Muscle of arm (tissue), 1 donor: ENCODE measurements at regions not wholly inside any gene's neighbourhood (a gene's known extent, or its start where the extent isn't known, plus 50 kb on each side); places are given as distances from the start of the nearest gene placed in this dataset.

Experiments used
- DNase-seq: peaks from one replicate; pipeline ENCODE4 v3.0.0-alpha.2; 2013

DNA sequence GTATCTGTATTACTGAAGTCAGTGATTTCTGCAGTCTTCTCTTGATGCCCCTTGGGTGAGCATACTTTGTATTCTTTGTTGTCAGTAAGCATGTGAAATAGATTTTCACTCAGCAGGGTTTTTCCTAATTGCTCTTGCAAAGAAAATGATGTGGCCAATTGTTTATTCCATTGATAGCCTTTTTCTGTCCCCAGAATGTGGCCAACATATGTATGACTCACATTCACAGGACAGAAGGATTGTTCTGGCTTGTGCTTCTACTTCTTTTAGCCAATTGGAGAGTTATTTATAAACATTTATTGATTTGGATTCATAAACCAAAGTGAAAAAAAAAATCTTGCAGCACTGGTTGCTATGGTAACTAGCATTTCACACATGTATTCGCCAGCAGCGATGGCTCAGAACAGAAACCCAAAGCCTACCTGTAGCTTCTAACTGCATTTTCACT is 54.4 kb upstream of the RBM24 start:
- no peak for DNase-seq

DNA sequence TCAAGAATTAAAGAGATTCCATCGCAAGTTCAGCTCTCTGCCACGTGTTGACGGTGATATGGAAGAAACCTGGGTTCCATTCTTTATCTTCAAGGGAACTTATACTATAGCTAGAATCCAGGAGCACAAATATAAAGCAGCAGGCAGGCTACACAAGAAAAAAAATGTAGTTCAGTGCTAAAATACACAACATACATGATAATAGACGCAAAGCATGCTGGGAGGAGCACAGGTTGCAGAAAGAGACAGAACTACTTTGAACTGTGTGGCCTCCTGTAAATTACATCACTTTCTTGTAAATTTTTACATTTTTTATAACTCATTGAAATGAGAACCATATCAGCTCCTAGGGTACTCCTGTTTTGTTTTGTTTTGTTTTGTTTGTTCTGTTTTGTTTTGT is 53.8 kb upstream of the RBM24 start:
- no peak for DNase-seq
